ENCODE measurements at regions not wholly inside any gene's neighbourhood (a gene's known extent, or its start where the extent isn't known, plus 50 kb on each side); places are given as distances from the start of the nearest gene placed in this dataset.

- Histone ChIP-seq H3K4me3 (ENCODE audit: low read length) (no peak overlapping the region), H3K4me2 (ENCODE audit: low read length) (no peak overlapping the region), H3F3A (ENCODE audit: insufficient read depth, low read length, poor library complexity, severe bottlenecking) (no peaks in the 10 kb centered on the region), H3K9me3 (ENCODE audit: low read length) (no peaks in the 10 kb centered on the region), H2AFZ (ENCODE audit: low read depth, low read length) (no peak overlapping the region), H3K79me2 (replicated peaks; ENCODE audit: insufficient read depth, low read length) (no peaks in the 10 kb centered on the region), H3K9me2 (ENCODE audit: insufficient read depth, low read length) (no peaks in the 10 kb centered on the region), H3K27me3 (ENCODE audit: insufficient read depth, low read depth, low read length) (no peaks in the 10 kb centered on the region), H3K27ac (ENCODE audit: low read length) (no peak overlapping the region), H3K9ac (ENCODE audit: low read length) (no peak overlapping the region), H3K36me3 (ENCODE audit: insufficient read depth, low read length) (no peaks in the 10 kb centered on the region), H4K20me1 (ENCODE audit: insufficient read depth) (no peaks in the 10 kb centered on the region)
- TF ChIP-seq REST (IDR thresholded peaks at IDR 0.05; ENCODE audit: borderline replicate concordance) (no peak), EP300 (conservative IDR thresholded peaks at IDR 0.05; ENCODE audit: poor library complexity, severe bottlenecking) (no peak), RAD21 (conservative IDR thresholded peaks at IDR 0.05) (no peak), MXI1 (conservative IDR thresholded peaks at IDR 0.05; ENCODE audit: poor library complexity, severe bottlenecking) (no peak), CTCF (IDR thresholded peaks at IDR 0.05; ENCODE audit: poor library complexity, severe bottlenecking) (no peak), POLR2AphosphoS5 (IDR thresholded peaks at IDR 0.05) (no peak), TAF1 (IDR thresholded peaks at IDR 0.05; ENCODE audit: low read depth) (no peak), SMC3 (conservative IDR thresholded peaks at IDR 0.05; ENCODE audit: poor library complexity) (no peak), EZH2 (IDR thresholded peaks at IDR 0.05; ENCODE audit: borderline replicate concordance, insufficient read depth, low read length, poor library complexity, severe bottlenecking) (no peak)
Measured at GRCh38 chr5:88951457-88951856, 68.5 kb upstream of the MEF2C start.

- Histone ChIP-seq H3K4me2 (ENCODE audit: low read length) (no peak overlapping the region), H3K9me3 (ENCODE audit: low read length) (no peaks in the 10 kb centered on the region), H3K27me3 (ENCODE audit: insufficient read depth, low read depth, low read length) (no peaks in the 10 kb centered on the region), H3K9me2 (ENCODE audit: insufficient read depth, low read length) (no peaks in the 10 kb centered on the region), H3K79me2 (replicated peaks; ENCODE audit: insufficient read depth, low read length) (no peaks in the 10 kb centered on the region), H3F3A (ENCODE audit: insufficient read depth, low read length, poor library complexity, severe bottlenecking) (no peaks in the 10 kb centered on the region), H3K36me3 (ENCODE audit: insufficient read depth, low read length) (no peaks in the 10 kb centered on the region), H3K9ac (ENCODE audit: low read length) (no peak overlapping the region), H4K20me1 (ENCODE audit: insufficient read depth) (no peaks in the 10 kb centered on the region), H2AFZ (ENCODE audit: low read depth, low read length) (no peak overlapping the region), H3K27ac (ENCODE audit: low read length) (no peak overlapping the region), H3K4me3 (ENCODE audit: low read length) (no peak overlapping the region)
- TF ChIP-seq REST (IDR thresholded peaks at IDR 0.05; ENCODE audit: borderline replicate concordance) (no peak), RAD21 (conservative IDR thresholded peaks at IDR 0.05) (no peak), MXI1 (conservative IDR thresholded peaks at IDR 0.05; ENCODE audit: poor library complexity, severe bottlenecking) (no peak), SMC3 (conservative IDR thresholded peaks at IDR 0.05; ENCODE audit: poor library complexity) (no peak), TAF1 (IDR thresholded peaks at IDR 0.05; ENCODE audit: low read depth) (no peak), POLR2AphosphoS5 (IDR thresholded peaks at IDR 0.05) (no peak), CTCF (IDR thresholded peaks at IDR 0.05; ENCODE audit: poor library complexity, severe bottlenecking) (no peak)
Measured at GRCh38 chr5:88948746-88949600, 66.0 kb upstream of the MEF2C start.

All from neural cell (in vitro differentiated cells).